ENCODE measurements at regions not wholly inside any gene's neighbourhood (a gene's known extent, or its start where the extent isn't known, plus 50 kb on each side); places are given as distances from the start of the nearest gene placed in this dataset.

DNA sequence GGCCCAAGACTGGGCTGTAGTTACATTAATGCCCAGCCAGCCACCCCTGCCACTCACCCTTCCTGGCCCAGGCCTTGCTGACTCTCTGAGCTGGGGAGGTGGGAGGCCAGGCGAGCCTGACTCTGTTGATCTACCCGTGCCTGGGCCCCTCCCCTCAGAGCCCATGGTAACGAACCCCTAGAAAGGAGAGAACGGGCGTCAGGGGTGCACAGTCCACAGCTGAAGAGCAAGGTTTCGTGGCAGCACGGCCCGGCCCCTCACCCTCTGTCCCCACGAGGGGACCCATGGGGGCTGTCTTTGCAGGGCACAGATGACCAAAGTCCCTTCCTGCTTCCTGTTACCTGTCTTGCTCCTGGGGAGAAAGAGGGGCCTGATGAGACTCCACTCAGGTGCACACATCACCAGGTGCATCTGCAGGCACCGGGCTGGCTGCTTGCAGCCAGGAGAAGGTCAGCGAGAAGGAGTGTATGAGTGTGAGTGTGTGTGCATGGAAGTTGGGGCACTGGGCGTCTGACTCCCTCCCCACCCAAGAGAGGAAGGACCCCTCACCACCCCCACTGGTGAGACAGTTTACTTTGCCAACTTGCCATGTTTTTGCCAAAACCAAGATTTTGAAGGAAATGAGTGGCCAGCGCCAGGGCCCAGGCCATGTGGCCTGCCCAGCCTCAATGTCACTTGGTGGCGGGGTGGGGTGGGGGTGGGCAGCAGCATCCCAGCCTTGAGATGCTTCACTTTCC, 359.1 kb downstream of the SEC14L1 start (continued):
- TF ChIP-seq, protein P1, sequence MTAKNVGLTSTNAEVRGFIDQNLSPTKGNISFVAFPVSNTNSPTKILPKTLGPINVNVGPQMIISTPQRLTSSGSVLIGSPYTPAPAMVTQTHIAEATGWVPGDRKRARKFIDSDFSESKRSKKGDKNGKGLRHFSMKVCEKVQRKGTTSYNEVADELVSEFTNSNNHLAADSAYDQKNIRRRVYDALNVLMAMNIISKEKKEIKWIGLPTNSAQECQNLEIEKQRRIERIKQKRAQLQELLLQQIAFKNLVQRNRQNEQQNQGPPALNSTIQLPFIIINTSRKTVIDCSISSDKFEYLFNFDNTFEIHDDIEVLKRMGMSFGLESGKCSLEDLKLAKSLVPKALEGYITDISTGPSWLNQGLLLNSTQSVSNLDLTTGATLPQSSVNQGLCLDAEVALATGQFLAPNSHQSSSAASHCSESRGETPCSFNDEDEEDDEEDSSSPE (CRISPR knock-in tag; IDR thresholded peaks at IDR 0.05) = no peak
- TF ChIP-seq, protein P2, sequence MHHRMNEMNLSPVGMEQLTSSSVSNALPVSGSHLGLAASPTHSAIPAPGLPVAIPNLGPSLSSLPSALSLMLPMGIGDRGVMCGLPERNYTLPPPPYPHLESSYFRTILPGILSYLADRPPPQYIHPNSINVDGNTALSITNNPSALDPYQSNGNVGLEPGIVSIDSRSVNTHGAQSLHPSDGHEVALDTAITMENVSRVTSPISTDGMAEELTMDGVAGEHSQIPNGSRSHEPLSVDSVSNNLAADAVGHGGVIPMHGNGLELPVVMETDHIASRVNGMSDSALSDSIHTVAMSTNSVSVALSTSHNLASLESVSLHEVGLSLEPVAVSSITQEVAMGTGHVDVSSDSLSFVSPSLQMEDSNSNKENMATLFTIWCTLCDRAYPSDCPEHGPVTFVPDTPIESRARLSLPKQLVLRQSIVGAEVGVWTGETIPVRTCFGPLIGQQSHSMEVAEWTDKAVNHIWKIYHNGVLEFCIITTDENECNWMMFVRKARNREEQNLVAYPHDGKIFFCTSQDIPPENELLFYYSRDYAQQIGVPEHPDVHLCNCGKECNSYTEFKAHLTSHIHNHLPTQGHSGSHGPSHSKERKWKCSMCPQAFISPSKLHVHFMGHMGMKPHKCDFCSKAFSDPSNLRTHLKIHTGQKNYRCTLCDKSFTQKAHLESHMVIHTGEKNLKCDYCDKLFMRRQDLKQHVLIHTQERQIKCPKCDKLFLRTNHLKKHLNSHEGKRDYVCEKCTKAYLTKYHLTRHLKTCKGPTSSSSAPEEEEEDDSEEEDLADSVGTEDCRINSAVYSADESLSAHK (CRISPR knock-in tag; IDR thresholded peaks at IDR 0.05; ENCODE audit: borderline replicate concordance) = no peak
- no peak for TF ChIP-seq HHEX (CRISPR knock-in tag; IDR thresholded peaks at IDR 0.05)
- TF ChIP-seq PRPF4 (IDR thresholded peaks at IDR 0.05; ENCODE audit: low read depth, low read length, poor library complexity, severe bottlenecking) = no peak
- no peak for TF ChIP-seq KLF11 (CRISPR knock-in tag; IDR thresholded peaks at IDR 0.05)
- TF ChIP-seq NFKBIZ (CRISPR knock-in tag; IDR thresholded peaks at IDR 0.05) = no peak
- TF ChIP-seq HMG20B (CRISPR knock-in tag; conservative IDR thresholded peaks at IDR 0.05) = no peak
- TF ChIP-seq ZC3H4 (CRISPR knock-in tag; IDR thresholded peaks at IDR 0.05; ENCODE audit: borderline replicate concordance) = no peak
- 0 out of 2 replicates have a peak, but pooled peaks have one; percentile 74 for TF ChIP-seq ZNF572 (CRISPR knock-in tag; IDR thresholded peaks at IDR 0.05)
- TF ChIP-seq POGZ (CRISPR knock-in tag; IDR thresholded peaks at IDR 0.05) = no peak
- TF ChIP-seq ZNF766 (CRISPR knock-in tag; IDR thresholded peaks at IDR 0.05; ENCODE audit: borderline replicate concordance) = no peak
- no peak for TF ChIP-seq ZKSCAN5 (CRISPR knock-in tag; IDR thresholded peaks at IDR 0.05)
- no peak for TF ChIP-seq FOXK1 (CRISPR knock-in tag; IDR thresholded peaks at IDR 0.05; ENCODE audit: borderline replicate concordance, low read depth)
- no peak for TF ChIP-seq ZNF660 (CRISPR knock-in tag; IDR thresholded peaks at IDR 0.05; ENCODE audit: borderline replicate concordance, low read depth)
- peak; percentile 80 for TF ChIP-seq RBM22 (optimal IDR thresholded peaks at IDR 0.05; ENCODE audit: low read length)
- TF ChIP-seq, protein P3, sequence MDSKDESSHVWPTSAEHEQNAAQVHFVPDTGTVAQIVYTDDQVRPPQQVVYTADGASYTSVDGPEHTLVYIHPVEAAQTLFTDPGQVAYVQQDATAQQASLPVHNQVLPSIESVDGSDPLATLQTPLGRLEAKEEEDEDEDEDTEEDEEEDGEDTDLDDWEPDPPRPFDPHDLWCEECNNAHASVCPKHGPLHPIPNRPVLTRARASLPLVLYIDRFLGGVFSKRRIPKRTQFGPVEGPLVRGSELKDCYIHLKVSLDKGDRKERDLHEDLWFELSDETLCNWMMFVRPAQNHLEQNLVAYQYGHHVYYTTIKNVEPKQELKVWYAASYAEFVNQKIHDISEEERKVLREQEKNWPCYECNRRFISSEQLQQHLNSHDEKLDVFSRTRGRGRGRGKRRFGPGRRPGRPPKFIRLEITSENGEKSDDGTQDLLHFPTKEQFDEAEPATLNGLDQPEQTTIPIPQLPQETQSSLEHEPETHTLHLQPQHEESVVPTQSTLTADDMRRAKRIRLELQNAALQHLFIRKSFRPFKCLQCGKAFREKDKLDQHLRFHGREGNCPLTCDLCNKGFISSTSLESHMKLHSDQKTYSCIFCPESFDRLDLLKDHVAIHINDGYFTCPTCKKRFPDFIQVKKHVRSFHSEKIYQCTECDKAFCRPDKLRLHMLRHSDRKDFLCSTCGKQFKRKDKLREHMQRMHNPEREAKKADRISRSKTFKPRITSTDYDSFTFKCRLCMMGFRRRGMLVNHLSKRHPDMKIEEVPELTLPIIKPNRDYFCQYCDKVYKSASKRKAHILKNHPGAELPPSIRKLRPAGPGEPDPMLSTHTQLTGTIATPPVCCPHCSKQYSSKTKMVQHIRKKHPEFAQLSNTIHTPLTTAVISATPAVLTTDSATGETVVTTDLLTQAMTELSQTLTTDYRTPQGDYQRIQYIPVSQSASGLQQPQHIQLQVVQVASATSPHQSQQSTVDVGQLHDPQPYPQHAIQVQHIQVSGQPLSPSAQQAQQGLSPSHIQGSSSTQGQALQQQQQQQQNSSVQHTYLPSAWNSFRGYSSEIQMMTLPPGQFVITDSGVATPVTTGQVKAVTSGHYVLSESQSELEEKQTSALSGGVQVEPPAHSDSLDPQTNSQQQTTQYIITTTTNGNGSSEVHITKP (CRISPR knock-in tag; IDR thresholded peaks at IDR 0.05; ENCODE audit: low read depth) = no peak
- TF ChIP-seq ZNF207 (IDR thresholded peaks at IDR 0.05; ENCODE audit: borderline replicate concordance) = no peak
- TF ChIP-seq ZFP37 (CRISPR knock-in tag; IDR thresholded peaks at IDR 0.05; ENCODE audit: borderline replicate concordance) = no peak
- no peak for TF ChIP-seq NCOA2 (CRISPR knock-in tag; IDR thresholded peaks at IDR 0.05)
- TF ChIP-seq POLR2AphosphoS2 (IDR thresholded peaks at IDR 0.05; ENCODE audit: low read depth, low read length) = no peak
- TF ChIP-seq TCF7L2 (IDR thresholded peaks at IDR 0.05; ENCODE audit: low read depth, low read length) = no peak
- peak; percentile 85 for TF ChIP-seq AGO2 (optimal IDR thresholded peaks at IDR 0.05; ENCODE audit: low read depth, low read length)
- TF ChIP-seq ZNF879 (CRISPR knock-in tag; IDR thresholded peaks at IDR 0.05) = no peak
- no peak for TF ChIP-seq ZNF543 (CRISPR knock-in tag; IDR thresholded peaks at IDR 0.05)
- TF ChIP-seq SALL1 (CRISPR knock-in tag; IDR thresholded peaks at IDR 0.05) = 0 out of 2 replicates have a peak, but pooled peaks have one; percentile 6

Data from HepG2 (cell line).